WI38 (cell line): ENCODE measurements at regions not wholly inside any gene's neighbourhood (a gene's known extent, or its start where the extent isn't known, plus 50 kb on each side); places are given as distances from the start of the nearest gene placed in this dataset.

Experiments
- H3K4me3 ChIP-seq: 2 replicates; pipeline ENCODE4 v1.5.1; 2011; ENCODE audit warnings: low read depth, mild to moderate bottlenecking, control low read depth, low read length
- CTCF ChIP-seq: IDR thresholded peaks from 2 replicates; pipeline ENCODE4 v1.5.1; 2012; ENCODE audit warnings: low read depth, mild to moderate bottlenecking, control low read depth, low read length

GRCh38 chr1:88111816-88112215 is 572.3 kb upstream of the PKN2 start:
- no peak overlapping the region for H3K4me3 ChIP-seq
- no peak for TF ChIP-seq CTCF

GRCh38 chr1:88117597-88117996 is 566.5 kb upstream of the PKN2 start:
- TF ChIP-seq CTCF: no peak
- no peak overlapping the region for H3K4me3 ChIP-seq

- TF ChIP-seq CTCF: no peak
- H3K4me3 ChIP-seq: no peak overlapping the region
Measured at GRCh38 chr1:88118176-88118845, 565.8 kb upstream of the PKN2 start.

GRCh38 chr1:88124614-88125013 is 559.5 kb upstream of the PKN2 start:
- H3K4me3 ChIP-seq: no peak overlapping the region
- TF ChIP-seq CTCF: no peak

GRCh38 chr1:88126467-88126866 is 557.6 kb upstream of the PKN2 start:
- H3K4me3 ChIP-seq: no peak overlapping the region
- no peak for TF ChIP-seq CTCF

GRCh38 chr1:88133991-88134390 is 550.1 kb upstream of the PKN2 start:
- H3K4me3 ChIP-seq: no peak overlapping the region
- no peak for TF ChIP-seq CTCF

GRCh38 chr1:88134983-88135921 is 548.8 kb upstream of the PKN2 start:
- no peak overlapping the region for H3K4me3 ChIP-seq
- no peak for TF ChIP-seq CTCF
